Activated T-helper 17 cell treated with anti-CD3 and anti-CD28 coated beads, Interleukin-2, amount 50 U/mL, for 72 hours (primary cell): ENCODE measurements at regions not wholly inside any gene's neighbourhood (a gene's known extent, or its start where the extent isn't known, plus 50 kb on each side); places are given as distances from the start of the nearest gene placed in this dataset.
"Not testable (repeated sequence)": the region's sequence is repeated elsewhere in the genome, so short reads cannot be mapped to it uniquely, and the experiment has no call there.

Experiments
- ATAC-seq: fragments of 150-1000 bp; cut with Tn5 transposase; replicated peaks from 2 replicates; pipeline ENCODE4 v1.10.0; 2021; ENCODE audit warnings: mild to moderate bottlenecking, moderate library complexity
- H3K27ac Mint-ChIP-seq: one replicate; pipeline ENCODE4 v1.8.0; 2022; ENCODE audit warnings: mixed read lengths
- H3K27me3 Mint-ChIP-seq: one replicate; pipeline ENCODE4 v1.8.0; 2022; ENCODE audit warnings: mixed read lengths
- H3K36me3 Mint-ChIP-seq: one replicate; pipeline ENCODE4 v1.8.0; 2022; ENCODE audit warnings: low read depth, mild to moderate bottlenecking, mixed read lengths
- H3K4me1 Mint-ChIP-seq: one replicate; pipeline ENCODE4 v1.8.0; 2022; ENCODE audit warnings: mixed read lengths
- H3K4me3 Mint-ChIP-seq: one replicate; pipeline ENCODE4 v1.8.0; 2022; ENCODE audit warnings: mild to moderate bottlenecking, mixed read lengths
- H3K9me3 Mint-ChIP-seq: one replicate; pipeline ENCODE4 v1.8.0; 2022; ENCODE audit warnings: mixed read lengths

- no peaks in the 10 kb centered on the region for H3K4me1 Mint-ChIP-seq
- H3K36me3 Mint-ChIP-seq: no peaks in the 10 kb centered on the region
- no peak overlapping the region for H3K4me3 Mint-ChIP-seq
- no peak for ATAC-seq
- no peaks in the 10 kb centered on the region for H3K9me3 Mint-ChIP-seq
- H3K27ac Mint-ChIP-seq: no peak overlapping the region
- peaks cover 7% of the 10 kb centered on the region for H3K27me3 Mint-ChIP-seq
Measured at GRCh38 chr20:60786686-60787217, 465.3 kb upstream of the CDH4 start.

GRCh38 chr20:60787276-60787675 is 464.8 kb upstream of the CDH4 start:
- Mint-ChIP-seq H3K4me1 (no peaks in the 10 kb centered on the region), H3K36me3 (no peaks in the 10 kb centered on the region), H3K4me3 (no peak overlapping the region), H3K27me3 (peaks cover 11% of the 10 kb centered on the region), H3K27ac (no peak overlapping the region), H3K9me3 (no peaks in the 10 kb centered on the region)
- ATAC-seq: no peak

GRCh38 chr20:60788070-60788469 is 464.0 kb upstream of the CDH4 start:
- Mint-ChIP-seq H3K4me3 (no peak overlapping the region), H3K9me3 (no peaks in the 10 kb centered on the region), H3K36me3 (no peaks in the 10 kb centered on the region), H3K27me3 (peaks cover 11% of the 10 kb centered on the region), H3K4me1 (no peaks in the 10 kb centered on the region), H3K27ac (no peak overlapping the region)
- ATAC-seq: no peak

DNA sequence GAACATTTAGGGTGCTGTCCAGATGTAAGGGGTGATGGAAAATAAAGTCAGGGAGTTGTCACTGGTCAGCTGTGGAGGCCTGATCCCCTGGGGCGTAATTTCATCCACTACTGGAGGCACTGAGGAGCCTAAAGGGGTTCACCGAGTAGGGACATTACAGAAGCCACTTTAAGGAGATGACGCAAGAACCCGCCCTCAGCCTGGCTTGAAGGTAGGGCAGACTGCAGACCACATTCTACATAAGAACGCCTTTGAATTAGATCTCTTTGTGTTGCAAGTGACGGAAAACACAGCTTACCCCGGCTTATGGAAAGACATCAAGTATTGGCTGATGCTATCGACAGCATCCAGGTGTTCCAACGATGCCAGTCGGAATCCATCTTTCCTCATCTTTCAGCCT is 462.7 kb upstream of the CDH4 start:
- Mint-ChIP-seq H3K36me3 (no peaks in the 10 kb centered on the region), H3K27me3 (peaks cover 11% of the 10 kb centered on the region), H3K4me3 (no peak overlapping the region), H3K9me3 (no peaks in the 10 kb centered on the region), H3K27ac (no peak overlapping the region), H3K4me1 (no peaks in the 10 kb centered on the region)
- ATAC-seq: no peak

GRCh38 chr20:60790339-60790738 is 461.7 kb upstream of the CDH4 start:
- not testable (repeated sequence) for H3K27ac Mint-ChIP-seq, H3K9me3 Mint-ChIP-seq, H3K4me3 Mint-ChIP-seq, ATAC-seq, H3K4me1 Mint-ChIP-seq, H3K36me3 Mint-ChIP-seq
- H3K27me3 Mint-ChIP-seq: peaks cover 16% of the 10 kb centered on the region

DNA sequence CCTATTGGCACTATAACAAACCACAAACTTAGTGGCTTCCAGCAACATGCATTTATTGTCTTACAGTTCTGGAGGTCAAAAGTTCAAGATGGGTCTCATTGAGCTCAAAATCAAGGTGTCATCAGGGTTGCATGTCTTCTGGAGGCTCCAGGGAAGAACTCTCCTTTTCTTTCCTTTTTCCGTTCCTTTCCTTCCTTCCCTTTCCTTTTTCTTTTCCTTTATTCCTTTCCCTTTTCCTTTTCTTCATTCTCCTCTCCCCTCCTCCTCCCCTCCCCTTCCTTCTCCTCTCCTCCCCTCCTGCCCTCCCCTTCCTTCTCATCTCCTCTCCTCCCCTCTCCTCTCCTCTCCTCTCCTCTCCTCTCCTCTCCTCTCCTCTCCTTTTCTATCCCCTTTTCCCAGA is 460.2 kb upstream of the CDH4 start:
- ATAC-seq: no peak
- H3K9me3 Mint-ChIP-seq: no peaks in the 10 kb centered on the region
- no peaks in the 10 kb centered on the region for H3K4me1 Mint-ChIP-seq
- H3K27me3 Mint-ChIP-seq: peaks cover 19% of the 10 kb centered on the region
- no peak overlapping the region for H3K4me3 Mint-ChIP-seq
- H3K27ac Mint-ChIP-seq: no peak overlapping the region
- H3K36me3 Mint-ChIP-seq: no peaks in the 10 kb centered on the region

GRCh38 chr20:60792941-60793340 is 459.1 kb upstream of the CDH4 start:
- Mint-ChIP-seq H3K36me3 (no peaks in the 10 kb centered on the region), H3K9me3 (no peaks in the 10 kb centered on the region), H3K4me1 (no peaks in the 10 kb centered on the region), H3K4me3 (no peak overlapping the region), H3K27me3 (peaks cover 19% of the 10 kb centered on the region), H3K27ac (no peak overlapping the region)
- no peak for ATAC-seq

GRCh38 chr20:60794674-60795073 is 457.4 kb upstream of the CDH4 start:
- peaks cover 16% of the 10 kb centered on the region for H3K27me3 Mint-ChIP-seq
- H3K4me3 Mint-ChIP-seq: no peak overlapping the region
- H3K9me3 Mint-ChIP-seq: no peaks in the 10 kb centered on the region
- no peaks in the 10 kb centered on the region for H3K36me3 Mint-ChIP-seq
- no peak overlapping the region for H3K27ac Mint-ChIP-seq
- ATAC-seq: no peak
- no peaks in the 10 kb centered on the region for H3K4me1 Mint-ChIP-seq

DNA sequence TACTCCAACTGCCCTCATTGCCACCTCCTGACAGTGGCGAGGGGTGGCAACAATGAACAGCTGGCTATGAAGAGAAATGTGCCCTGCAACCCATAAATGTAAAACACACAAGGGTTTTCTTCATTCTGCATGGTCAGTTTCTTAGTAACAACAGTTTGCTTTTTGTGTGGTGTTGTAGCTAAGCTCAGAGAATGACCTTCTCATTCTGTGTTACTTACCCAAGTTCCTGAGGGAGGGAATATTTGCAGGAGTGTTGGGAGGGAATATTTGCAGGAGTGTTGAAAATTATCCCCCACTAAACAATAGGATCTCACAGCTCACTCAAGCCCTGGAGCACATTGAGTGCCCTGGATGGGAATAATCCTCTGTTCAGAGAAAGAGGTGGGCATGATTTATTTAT is 456.4 kb upstream of the CDH4 start:
- H3K4me3 Mint-ChIP-seq: no peak overlapping the region
- no peak for ATAC-seq

DNA sequence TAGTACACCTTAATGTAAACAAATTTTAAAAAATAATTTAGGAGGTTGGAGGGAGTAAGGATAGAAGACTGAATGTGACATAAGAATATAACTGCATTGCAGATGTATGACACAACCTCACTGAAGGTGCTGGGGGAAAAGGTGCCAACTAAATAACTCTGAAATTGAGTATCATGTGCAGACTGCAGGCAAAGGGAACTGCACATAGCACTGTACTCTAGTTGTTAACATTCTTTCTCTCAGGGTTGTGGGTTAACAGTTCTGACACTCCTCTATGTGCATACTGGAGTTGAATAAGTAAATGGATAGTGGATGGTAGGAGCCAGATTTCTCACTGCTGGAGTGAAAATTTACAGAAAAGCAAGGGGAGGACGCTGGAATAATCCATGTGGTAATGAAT is 451.9 kb upstream of the CDH4 start:
- Mint-ChIP-seq H3K4me1 (no peaks in the 10 kb centered on the region), H3K4me3 (no peak overlapping the region), H3K27ac (no peak overlapping the region), H3K27me3 (peaks cover 4% of the 10 kb centered on the region), H3K9me3 (peaks cover 4% of the 10 kb centered on the region), H3K36me3 (no peaks in the 10 kb centered on the region)
- ATAC-seq: no peak

More for the DNA sequence above, 456.4 kb upstream of the CDH4 start:
- Mint-ChIP-seq H3K9me3 (no peaks in the 10 kb centered on the region), H3K36me3 (no peaks in the 10 kb centered on the region), H3K27me3 (peaks cover 16% of the 10 kb centered on the region), H3K4me1 (no peaks in the 10 kb centered on the region), H3K27ac (no peak overlapping the region)

GRCh38 chr20:60802676-60803075 is 449.4 kb upstream of the CDH4 start:
- Mint-ChIP-seq H3K27ac (no peak overlapping the region), H3K36me3 (no peaks in the 10 kb centered on the region)
- ATAC-seq: no peak

GRCh38 chr20:60803335-60804055 is 448.6 kb upstream of the CDH4 start:
- no peaks in the 10 kb centered on the region for H3K36me3 Mint-ChIP-seq
- no peaks in the 10 kb centered on the region for H3K4me1 Mint-ChIP-seq
- H3K4me3 Mint-ChIP-seq: no peak overlapping the region
- H3K27ac Mint-ChIP-seq: no peak overlapping the region
- no peak for ATAC-seq
- no peaks in the 10 kb centered on the region for H3K27me3 Mint-ChIP-seq
- H3K9me3 Mint-ChIP-seq: peaks cover 4% of the 10 kb centered on the region

More at GRCh38 chr20:60802676-60803075, 449.4 kb upstream of the CDH4 start:
- peaks cover 4% of the 10 kb centered on the region for H3K9me3 Mint-ChIP-seq
- no peaks in the 10 kb centered on the region for H3K4me1 Mint-ChIP-seq
- H3K4me3 Mint-ChIP-seq: no peak overlapping the region
- no peaks in the 10 kb centered on the region for H3K27me3 Mint-ChIP-seq

- Mint-ChIP-seq H3K4me3 (no peak overlapping the region), H3K4me1 (no peaks in the 10 kb centered on the region), H3K27ac (no peak overlapping the region), H3K36me3 (no peaks in the 10 kb centered on the region), H3K27me3 (no peaks in the 10 kb centered on the region), H3K9me3 (peaks cover 4% of the 10 kb centered on the region)
- ATAC-seq: no peak
Measured at GRCh38 chr20:60804240-60804917, 447.7 kb upstream of the CDH4 start.

DNA sequence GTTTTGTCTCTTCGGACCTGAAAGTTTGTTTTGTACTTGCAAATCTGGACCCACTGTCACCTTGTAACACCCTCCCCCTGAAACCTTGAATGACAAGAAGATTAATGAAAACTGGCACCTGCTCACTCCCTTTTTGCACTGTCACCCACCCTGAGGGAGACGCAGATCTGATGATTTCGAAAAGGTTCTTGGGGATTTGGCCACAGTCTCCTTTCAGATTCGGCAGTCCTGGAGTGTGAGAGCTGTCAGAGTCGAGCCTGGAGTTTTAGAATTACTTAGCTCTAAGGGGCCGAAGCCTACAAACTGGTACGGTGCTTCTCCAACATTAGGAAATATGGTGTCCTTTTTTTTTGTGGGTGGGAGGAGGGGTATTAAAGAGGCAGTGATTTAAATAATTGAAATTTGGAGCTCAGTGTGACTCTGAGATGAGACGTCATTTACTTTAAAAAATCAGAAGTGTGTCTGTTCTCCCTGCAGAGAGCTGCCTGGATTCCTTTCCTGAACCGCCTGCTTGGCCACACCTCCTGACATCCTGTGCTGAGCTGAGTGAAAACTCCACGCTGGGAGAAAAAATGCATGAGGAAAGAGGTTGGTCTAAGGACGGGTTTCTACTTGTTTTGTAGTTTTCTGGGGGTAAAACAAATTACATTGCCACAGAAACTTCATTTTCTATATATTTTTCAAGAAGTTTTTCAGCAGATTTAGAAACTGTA is 447.0 kb upstream of the CDH4 start:
- no peaks in the 10 kb centered on the region for H3K36me3 Mint-ChIP-seq
- no peak for ATAC-seq
- no peaks in the 10 kb centered on the region for H3K4me1 Mint-ChIP-seq
- H3K9me3 Mint-ChIP-seq: peaks cover 4% of the 10 kb centered on the region
- no peak overlapping the region for H3K4me3 Mint-ChIP-seq
- H3K27ac Mint-ChIP-seq: no peak overlapping the region
- no peaks in the 10 kb centered on the region for H3K27me3 Mint-ChIP-seq

GRCh38 chr20:60806354-60806753 is 445.7 kb upstream of the CDH4 start:
- H3K4me1 Mint-ChIP-seq: no peaks in the 10 kb centered on the region
- H3K27me3 Mint-ChIP-seq: no peaks in the 10 kb centered on the region

More at GRCh38 chr20:60806354-60806753, 445.7 kb upstream of the CDH4 start:
- ATAC-seq: no peak
- Mint-ChIP-seq H3K4me3 (no peak overlapping the region), H3K9me3 (peaks cover 4% of the 10 kb centered on the region), H3K27ac (no peak overlapping the region), H3K36me3 (no peaks in the 10 kb centered on the region)
